HG03097 (cell line): ENCODE measurements at regions not wholly inside any gene's neighbourhood (a gene's known extent, or its start where the extent isn't known, plus 50 kb on each side); places are given as distances from the start of the nearest gene placed in this dataset.
"Not testable (repeated sequence)": the region's sequence is repeated elsewhere in the genome, so short reads cannot be mapped to it uniquely, and the experiment has no call there.

Experiments used
- ATAC-seq: cut with Tn5 transposase; IDR thresholded peaks from one replicate; pipeline ENCODE4 v1.9.1; 2021; ENCODE audit not compliant: unreplicated experiment, low FRiP score

GRCh38 chr16:79996321-79996720 lies 395.8 kb upstream of the MAF start:
- no peak for ATAC-seq

- no peak for ATAC-seq
These were observed 394.8 kb upstream of the MAF start for GRCh38 chr16:79995315-79995714.

DNA sequence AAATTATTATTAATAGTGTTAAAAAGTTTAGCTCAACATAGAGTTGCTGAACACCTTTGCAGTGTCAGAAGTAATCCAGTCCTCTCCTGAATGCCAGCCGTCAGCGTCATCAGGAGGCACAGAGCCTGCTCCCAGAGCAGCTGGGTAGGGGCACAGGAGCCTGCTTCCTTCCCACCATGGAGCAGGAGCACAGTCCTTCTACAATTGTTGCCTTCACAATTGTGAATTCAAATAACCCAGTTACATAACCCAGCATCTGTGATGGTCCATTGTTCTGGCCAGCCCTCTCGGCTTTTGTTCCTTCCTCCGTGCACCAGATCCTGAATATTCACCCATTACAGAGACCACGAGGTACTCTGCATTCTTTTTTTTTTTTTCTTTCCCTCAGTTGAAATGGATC lies 393.9 kb upstream of the MAF start:
- ATAC-seq = no peak

- no peak for ATAC-seq
These were observed 393.2 kb upstream of the MAF start for GRCh38 chr16:79993629-79994209.

DNA sequence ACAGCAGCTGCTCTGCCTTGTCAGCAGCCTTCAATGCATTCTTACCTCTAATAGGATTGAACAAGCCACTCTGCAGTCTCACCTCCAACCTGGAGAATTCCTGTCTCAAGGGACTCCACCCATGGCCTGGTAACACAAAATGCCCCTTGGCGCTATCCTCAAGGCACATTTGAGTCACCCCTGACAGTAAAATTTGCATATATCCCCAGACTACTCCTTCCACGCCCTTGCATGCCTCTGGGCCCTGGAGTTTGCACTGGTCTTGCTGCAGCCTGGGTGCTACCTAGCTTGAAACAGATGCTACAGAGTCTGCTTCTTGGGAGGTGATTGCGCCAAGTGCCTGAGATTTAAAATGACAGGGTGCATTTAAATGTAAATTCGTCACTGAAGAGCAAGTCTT lies 391.4 kb upstream of the MAF start:
- no peak for ATAC-seq

- no peak for ATAC-seq
These were observed 388.2 kb upstream of the MAF start for GRCh38 chr16:79988721-79989220.

GRCh38 chr16:79988089-79988488 lies 387.6 kb upstream of the MAF start:
- ATAC-seq = no peak

DNA sequence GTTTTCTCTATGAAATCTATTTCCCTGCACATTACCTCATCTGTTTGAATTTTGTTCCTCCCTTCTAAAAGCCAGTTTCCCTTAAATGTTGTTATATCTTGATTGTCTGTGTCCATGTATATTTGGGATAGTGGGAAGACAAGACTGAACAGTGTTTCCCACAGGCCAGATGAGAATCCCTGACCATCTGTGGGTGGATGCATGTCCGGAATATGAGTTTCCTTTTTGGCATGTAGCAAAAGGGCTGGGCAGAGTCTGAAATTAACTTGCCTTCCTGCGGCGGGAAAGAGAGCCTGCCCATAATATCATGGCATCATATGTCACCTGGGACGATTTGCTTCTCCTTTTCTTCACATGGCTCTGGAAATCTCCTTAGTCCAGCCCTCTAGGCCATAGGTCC lies 385.8 kb upstream of the MAF start:
- no peak for ATAC-seq

- ATAC-seq = no peak
These were observed 385.1 kb upstream of the MAF start for GRCh38 chr16:79985606-79986005.

DNA sequence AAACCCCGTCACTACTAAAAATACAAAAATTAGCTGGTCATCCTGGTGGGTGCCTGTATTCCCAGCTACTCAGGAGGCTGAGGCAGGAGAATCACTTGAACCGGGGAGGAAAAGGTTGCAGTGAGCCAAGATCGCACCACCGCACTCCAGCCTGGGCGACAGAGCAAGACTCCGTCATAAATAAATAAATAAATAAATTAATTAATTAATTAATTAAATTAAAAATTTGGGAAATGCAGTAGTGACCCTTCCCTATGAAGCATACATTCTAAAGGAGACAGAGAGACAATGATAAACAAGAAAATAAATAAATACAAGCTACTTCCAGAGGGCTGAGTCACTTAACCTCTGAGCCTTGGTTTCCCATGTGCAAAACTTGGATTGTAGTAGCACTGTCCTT lies 383.6 kb upstream of the MAF start:
- not testable (repeated sequence) for ATAC-seq

GRCh38 chr16:79982862-79983261 lies 382.3 kb upstream of the MAF start:
- ATAC-seq = no peak

- no peak for ATAC-seq
These were observed 381.8 kb upstream of the MAF start for GRCh38 chr16:79982361-79982760.

DNA sequence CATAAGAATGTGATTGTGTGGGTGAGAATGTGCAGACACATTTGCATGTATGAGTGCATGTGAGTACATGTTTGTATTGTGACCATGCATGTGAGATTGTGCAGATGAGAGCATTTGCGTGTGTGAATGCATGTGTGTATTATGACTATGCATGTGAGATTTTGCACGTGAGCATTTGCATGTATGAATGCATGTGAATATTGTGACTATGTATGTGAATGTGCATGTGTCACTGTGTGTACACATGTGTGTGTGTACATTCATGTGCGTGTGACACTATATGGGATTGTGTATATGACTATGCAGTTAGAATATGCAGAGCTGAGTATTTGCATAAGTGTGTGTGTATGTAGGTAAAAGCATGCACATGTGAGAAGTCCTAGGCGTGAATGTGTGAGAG lies 381.3 kb upstream of the MAF start:
- ATAC-seq = no peak

GRCh38 chr16:79980650-79981521 lies 380.3 kb upstream of the MAF start:
- no peak for ATAC-seq

DNA sequence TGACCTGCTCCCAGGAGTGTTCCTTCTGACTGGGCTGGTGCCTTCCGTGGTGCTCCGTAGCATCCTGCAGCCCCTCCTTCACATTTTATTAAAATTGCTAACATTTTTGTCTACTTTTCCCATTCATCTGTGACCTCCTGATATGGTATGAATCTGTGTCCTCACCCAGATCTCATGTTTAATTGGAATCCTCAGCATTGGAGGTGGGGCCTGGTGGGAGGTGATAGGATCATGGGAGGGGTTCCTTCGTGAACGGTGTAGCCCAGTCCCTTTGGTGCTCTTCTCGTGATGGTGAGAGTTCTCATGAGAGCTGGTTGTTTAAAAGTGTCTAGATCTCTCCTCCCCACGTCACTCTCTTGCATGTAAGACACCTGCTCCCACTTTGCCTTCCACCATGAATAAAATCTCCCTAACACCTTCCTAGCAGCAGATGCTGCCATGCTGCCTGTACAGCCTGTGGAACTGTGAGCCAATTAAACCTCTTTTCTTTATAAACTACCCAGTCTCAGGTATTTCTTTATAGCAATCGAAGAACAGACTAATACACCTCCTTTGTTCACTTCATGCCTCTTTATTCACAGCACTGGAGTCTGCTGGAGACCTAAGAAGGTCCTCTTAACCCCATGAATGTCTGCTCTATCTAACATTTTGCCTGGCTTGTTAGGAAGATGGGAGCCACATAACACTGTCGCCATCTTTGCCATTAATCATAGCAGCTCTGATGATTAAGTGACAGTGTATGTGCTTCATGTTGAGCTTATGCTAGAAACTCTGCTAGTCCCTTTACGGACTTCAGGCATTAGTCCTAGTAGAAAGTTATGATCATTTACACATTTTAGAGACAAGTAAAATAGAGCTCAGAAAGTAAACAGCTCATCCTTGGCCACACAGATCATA lies 377.7 kb upstream of the MAF start:
- no peak for ATAC-seq

GRCh38 chr16:79973320-79973719 lies 372.8 kb upstream of the MAF start:
- ATAC-seq = no peak

GRCh38 chr16:79972053-79972704 lies 371.6 kb upstream of the MAF start:
- ATAC-seq = no peak

- ATAC-seq = no peak
These were observed 370.7 kb upstream of the MAF start for GRCh38 chr16:79971237-79971572.

GRCh38 chr16:79970551-79971236 lies 370.2 kb upstream of the MAF start:
- ATAC-seq = no peak

DNA sequence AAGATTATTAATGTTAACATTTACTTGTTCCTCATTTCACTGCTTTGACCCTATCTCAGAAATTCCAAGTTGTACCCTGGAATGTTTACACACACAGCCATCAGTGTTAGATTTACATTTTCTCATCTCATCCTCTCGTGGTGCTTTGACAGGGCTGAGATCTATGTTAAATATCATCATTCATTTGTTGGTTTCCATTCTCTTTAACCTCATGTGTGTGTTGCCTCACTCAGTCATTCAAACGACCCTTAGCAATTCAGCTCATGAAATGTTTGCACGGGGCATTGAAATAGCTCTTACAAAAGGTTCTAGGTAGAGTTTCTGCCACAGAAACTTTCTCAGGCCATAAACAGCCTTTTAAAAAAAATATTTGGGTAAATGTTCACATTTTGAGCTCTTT lies 369.6 kb upstream of the MAF start:
- no peak for ATAC-seq
